Dendritic cell treated with granulocyte-macrophage colony-stimulating factor and Interleukin-4, amounts not matched to agents 40 ng/mL and 50 ng/mL, for 4 days (primary cell): ENCODE measurements at regions not wholly inside any gene's neighbourhood (a gene's known extent, or its start where the extent isn't known, plus 50 kb on each side); places are given as distances from the start of the nearest gene placed in this dataset.
"Not testable (repeated sequence)": the region's sequence is repeated elsewhere in the genome, so short reads cannot be mapped to it uniquely, and the experiment has no call there.

Source experiments
- H3K27ac Mint-ChIP-seq: one replicate; pipeline ENCODE4 v1.8.0; 2022; ENCODE audit warnings: mild to moderate bottlenecking, mixed read lengths
- H3K27me3 Mint-ChIP-seq: one replicate; pipeline ENCODE4 v1.8.0; 2022; ENCODE audit warnings: mild to moderate bottlenecking, mixed read lengths
- H3K36me3 Mint-ChIP-seq: one replicate; pipeline ENCODE4 v1.8.0; 2022; ENCODE audit warnings: low read depth, mixed read lengths
- H3K4me1 Mint-ChIP-seq: one replicate; pipeline ENCODE4 v1.8.0; 2022; ENCODE audit warnings: low read depth, mixed read lengths
- H3K4me3 Mint-ChIP-seq: one replicate; pipeline ENCODE4 v1.8.0; 2022; ENCODE audit warnings: mild to moderate bottlenecking, moderate library complexity, mixed read lengths
- H3K9me3 Mint-ChIP-seq: one replicate; pipeline ENCODE4 v1.8.0; 2022; ENCODE audit warnings: mixed read lengths
- intact Hi-C: fragments of 100-400 bp; cut with micrococcal nuclease; formaldehyde crosslinking; loops from one replicate; pipeline ENCODE4 v1.15.0; 2022

DNA sequence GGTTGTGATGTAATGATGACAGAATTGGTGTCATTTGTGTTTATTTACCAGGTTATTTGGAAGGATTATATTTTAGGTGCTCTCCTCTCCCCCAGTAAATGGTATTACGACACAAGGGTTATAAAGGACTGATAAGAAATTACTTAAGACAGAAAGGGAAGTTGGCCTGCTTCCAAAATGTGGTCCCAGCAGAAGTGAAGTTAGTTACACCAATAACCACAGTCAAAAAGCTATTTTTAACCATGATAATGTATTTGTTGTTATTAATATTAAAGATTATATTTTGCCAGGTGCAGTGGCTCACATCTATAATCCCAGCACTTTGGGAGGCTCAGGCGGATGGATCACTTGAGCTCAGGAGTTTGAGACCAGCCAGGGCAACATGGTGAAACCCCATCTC lies 92.5 kb downstream of the SYT15B start:
- H3K9me3 Mint-ChIP-seq, H3K4me3 Mint-ChIP-seq, intact Hi-C loops, H3K27ac Mint-ChIP-seq, H3K36me3 Mint-ChIP-seq, H3K4me1 Mint-ChIP-seq, H3K27me3 Mint-ChIP-seq: not testable (repeated sequence)

DNA sequence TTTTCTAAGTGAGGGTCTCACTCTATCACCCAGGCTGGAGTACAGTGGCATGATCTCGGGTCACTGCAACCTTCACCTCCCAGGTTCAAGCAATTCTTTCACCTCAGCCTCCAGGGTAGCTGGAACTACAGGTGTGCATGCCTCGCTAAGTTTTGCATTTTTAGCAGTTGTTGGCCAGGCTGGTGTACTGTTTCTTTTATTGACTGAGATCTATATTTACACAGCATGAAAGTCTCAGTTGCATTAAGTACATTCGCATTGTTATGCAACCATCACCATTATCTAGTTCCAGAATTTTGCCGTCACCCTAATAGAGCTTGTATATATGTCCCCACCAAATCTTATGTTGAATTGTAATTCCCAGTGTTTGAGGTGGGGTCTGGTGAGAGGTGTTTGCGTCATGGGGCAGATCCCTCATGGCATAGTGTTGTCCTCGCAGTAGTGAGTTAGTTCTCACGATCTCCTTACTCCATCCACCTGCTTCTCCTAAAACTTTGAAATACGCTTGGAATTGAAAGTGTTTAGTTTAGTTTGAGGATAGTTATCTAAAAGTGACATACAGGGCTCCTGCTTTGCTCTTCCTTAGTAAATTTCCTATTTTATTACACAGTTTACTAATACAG lies 101.3 kb downstream of the SYT15B start:
- H3K4me1 Mint-ChIP-seq, H3K9me3 Mint-ChIP-seq, H3K36me3 Mint-ChIP-seq, intact Hi-C loops, H3K4me3 Mint-ChIP-seq, H3K27ac Mint-ChIP-seq, H3K27me3 Mint-ChIP-seq: not testable (repeated sequence)

DNA sequence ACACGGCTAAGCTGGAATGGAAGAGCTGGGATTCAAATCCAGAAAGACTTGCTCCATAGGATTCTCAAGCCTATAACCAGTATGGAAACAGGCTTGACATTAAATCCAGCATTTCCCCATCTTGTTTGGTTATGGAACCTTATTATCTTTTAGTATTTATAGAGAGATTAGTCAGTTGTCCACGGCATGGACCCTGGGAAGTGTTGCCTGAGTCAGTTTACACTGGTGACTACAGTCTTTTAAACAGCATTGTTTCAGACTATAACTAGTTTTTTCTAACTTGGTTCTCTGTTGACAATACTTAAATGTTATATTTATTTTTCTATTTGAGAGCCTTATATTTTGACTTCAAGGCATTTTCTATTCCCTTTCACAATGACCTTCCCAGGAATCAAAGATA lies 106.7 kb downstream of the SYT15B start:
- H3K9me3 Mint-ChIP-seq, H3K27ac Mint-ChIP-seq, intact Hi-C loops, H3K4me1 Mint-ChIP-seq, H3K4me3 Mint-ChIP-seq, H3K36me3 Mint-ChIP-seq, H3K27me3 Mint-ChIP-seq: not testable (repeated sequence)

DNA sequence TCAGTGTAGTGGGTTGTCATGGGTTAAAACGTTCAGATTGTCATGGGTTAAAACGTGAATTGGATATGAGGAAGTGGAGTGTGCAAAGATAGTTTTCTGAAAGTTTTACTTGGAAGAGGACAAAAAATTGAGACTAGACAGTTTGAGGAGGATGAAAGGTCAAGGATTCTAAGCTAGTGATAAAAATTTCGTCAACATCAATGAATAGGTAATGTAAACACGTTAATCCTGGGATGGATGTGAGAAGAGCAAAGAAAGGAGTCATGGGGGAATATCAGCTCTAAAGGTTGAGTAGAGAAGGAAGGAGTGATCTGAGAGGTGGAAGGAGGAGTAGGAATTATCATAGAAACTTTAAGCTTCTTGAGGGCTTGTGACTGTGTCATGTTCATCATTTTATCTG lies 109.2 kb downstream of the SYT15B start:
- H3K9me3 Mint-ChIP-seq, H3K4me1 Mint-ChIP-seq, H3K27ac Mint-ChIP-seq, intact Hi-C loops, H3K4me3 Mint-ChIP-seq, H3K36me3 Mint-ChIP-seq, H3K27me3 Mint-ChIP-seq: not testable (repeated sequence)

DNA sequence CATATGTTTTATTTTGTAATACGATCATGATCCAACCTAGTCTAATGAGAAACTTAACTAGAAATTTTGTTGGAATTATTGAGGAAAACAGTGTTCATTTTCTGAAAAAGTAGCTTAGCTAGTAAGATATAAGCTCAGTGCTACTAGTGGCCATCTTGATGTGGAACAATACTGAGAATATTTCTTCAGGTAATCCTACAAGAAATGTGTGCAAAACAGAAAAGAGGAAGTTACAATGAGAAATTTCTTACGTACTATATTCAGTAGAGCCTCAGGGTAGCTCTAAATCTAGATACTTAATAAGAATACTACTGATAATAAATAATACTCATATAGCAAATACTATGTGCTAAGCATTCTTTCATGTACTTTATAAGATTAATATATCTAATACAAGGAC lies 114.8 kb downstream of the SYT15B start:
- H3K27ac Mint-ChIP-seq, intact Hi-C loops, H3K27me3 Mint-ChIP-seq, H3K4me3 Mint-ChIP-seq, H3K36me3 Mint-ChIP-seq, H3K4me1 Mint-ChIP-seq, H3K9me3 Mint-ChIP-seq: not testable (repeated sequence)

DNA sequence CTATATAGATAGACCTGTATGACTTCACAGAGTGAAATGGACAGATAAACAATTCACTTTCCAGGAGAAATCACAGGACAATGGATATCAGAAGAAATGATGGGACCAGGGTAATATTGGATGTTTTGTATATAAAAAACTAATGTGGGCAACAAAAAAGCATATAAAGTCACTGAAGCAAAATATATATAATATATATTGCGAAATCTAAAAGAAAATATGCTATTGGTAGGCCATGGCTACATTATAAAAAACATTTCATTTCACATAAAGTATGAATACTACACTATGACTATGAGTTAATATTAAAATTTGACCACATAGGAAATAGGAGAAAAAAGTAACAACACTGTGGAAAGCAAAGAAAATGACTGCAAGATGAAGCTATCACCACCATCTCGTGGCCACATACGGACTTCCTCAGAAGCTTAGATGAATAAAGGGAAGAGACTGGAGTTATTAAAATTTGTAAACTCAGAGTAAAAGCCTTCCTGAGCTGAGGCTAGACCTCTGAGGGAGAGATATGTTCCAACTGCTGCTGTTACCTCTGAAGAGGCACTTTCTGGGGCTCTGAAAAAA lies 115.8 kb downstream of the SYT15B start:
- H3K9me3 Mint-ChIP-seq, H3K27ac Mint-ChIP-seq, H3K27me3 Mint-ChIP-seq, H3K4me3 Mint-ChIP-seq, H3K4me1 Mint-ChIP-seq, H3K36me3 Mint-ChIP-seq, intact Hi-C loops: not testable (repeated sequence)

DNA sequence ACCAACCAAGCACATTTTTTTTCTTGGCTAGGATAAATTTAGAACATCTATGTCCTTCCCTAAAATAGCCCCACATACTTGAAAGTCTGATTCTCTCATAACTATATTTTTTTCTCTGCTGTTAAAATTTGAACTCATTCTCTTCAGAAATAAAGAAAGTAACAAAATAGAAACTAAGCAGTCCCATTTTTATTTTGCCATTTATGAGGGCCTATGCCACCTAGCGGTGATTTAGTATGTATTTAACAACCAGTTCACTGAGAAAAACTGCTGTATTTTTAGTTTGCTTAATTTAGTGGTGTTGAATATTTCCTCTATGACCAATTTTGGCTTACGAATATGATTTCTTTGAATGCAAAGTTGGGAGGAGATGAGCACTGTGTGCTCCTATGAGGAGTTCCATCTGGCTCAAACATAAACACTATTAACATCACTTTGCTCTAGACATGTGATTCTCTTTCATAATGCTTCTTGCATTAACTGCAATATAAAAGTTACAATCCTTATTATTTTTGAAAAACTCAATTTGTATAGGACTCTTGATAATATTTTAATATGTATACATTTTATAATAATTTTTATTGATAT lies 116.6 kb downstream of the SYT15B start:
- H3K27me3 Mint-ChIP-seq, H3K36me3 Mint-ChIP-seq, intact Hi-C loops: not testable (repeated sequence)

DNA sequence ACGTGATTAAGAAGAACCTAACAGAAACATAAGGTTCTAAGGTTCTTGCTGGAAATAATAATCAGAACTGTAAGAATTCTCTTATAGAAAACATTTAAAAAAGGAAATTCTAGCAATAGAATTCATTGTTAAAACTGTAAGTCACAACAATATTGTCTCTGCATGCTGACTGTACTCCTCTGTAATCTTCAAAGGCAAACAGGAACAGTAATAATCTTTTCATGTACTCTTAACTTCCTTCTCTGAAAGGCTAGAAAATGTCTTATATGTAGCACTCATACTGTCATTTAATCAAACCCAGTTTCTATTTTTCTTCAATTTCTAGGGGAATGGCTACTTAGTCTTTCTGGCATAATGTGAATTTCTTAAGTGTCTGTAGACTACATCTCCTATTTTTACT lies 103.5 kb upstream of the AGAP9 start:
- H3K9me3 Mint-ChIP-seq, H3K27me3 Mint-ChIP-seq, H3K36me3 Mint-ChIP-seq, H3K4me1 Mint-ChIP-seq, intact Hi-C loops, H3K4me3 Mint-ChIP-seq, H3K27ac Mint-ChIP-seq: not testable (repeated sequence)

More for the DNA sequence above, 116.6 kb downstream of the SYT15B start:
- H3K4me1 Mint-ChIP-seq, H3K4me3 Mint-ChIP-seq, H3K9me3 Mint-ChIP-seq, H3K27ac Mint-ChIP-seq: not testable (repeated sequence)

DNA sequence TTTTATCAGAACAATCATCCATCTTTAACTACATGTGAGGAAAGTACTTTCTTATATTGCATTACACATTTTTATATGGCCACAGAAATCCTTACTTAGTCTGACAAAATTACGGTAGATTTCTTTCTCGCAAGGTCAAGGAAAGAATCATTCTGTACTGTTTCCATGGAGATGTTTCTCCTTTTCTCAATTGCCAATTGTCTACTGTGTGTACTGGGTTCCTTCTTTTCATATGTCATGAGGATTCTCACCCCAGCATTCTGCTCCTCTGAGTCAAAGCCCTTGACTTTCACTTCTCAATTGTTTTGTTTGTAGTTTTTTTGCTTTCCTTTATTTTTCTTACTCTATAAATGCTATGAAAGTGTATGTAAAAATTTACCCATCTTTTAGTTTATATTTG lies 99.3 kb upstream of the AGAP9 start:
- H3K4me1 Mint-ChIP-seq, H3K27ac Mint-ChIP-seq, H3K36me3 Mint-ChIP-seq, H3K9me3 Mint-ChIP-seq, H3K4me3 Mint-ChIP-seq, H3K27me3 Mint-ChIP-seq, intact Hi-C loops: not testable (repeated sequence)

DNA sequence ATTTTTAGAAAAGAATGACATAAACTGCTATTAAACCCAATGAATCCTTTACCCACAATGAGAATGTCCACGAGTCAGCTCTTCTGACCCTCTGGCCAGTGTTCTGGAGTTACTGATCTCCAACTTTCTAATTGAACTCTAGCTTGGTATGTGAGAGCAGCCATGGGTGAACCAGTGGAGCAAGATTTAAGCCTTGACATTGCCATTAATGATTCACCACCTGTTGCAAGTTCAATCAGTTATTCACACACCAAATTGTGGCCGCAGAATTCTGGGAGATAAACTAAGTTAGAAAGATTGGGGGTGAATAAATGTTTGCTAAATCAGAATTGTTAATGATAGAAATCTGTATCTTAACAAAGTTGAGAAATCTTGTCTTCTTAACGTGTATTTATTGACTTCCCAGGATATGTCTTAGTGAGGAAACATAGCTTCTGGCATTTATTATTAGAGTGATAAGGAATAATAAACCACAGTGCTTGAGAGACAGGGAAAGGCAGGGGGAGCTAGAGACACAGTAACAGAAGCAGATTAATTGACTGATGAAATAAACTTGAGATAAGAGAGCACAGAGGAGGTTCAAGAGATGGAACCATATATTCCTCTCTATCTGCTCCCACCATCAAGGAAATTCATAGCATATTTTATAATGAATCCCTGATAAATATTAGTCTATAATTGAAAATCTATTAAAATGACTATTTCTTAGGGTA lies 96.0 kb upstream of the AGAP9 start:
- H3K9me3 Mint-ChIP-seq, H3K36me3 Mint-ChIP-seq, H3K4me1 Mint-ChIP-seq, intact Hi-C loops, H3K27ac Mint-ChIP-seq, H3K27me3 Mint-ChIP-seq, H3K4me3 Mint-ChIP-seq: not testable (repeated sequence)

DNA sequence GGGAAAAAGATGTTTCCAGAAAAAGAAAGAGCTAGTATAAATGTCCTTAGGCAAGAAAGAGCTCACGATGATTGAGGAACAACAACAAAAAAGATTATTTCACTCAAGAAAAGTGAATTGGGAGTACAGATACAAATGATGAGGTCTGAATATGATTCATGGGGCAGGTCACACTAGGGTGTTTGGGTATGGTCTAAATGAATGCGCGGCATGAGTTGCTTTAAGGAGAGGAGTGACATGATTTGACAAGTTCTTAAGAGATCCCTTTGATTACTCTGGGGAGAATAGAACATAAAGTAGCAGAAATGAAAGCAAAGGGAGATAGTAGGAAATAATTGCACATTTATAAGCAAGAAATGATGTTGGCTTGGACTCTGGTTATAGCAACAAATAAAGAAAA lies 85.9 kb upstream of the AGAP9 start:
- H3K27ac Mint-ChIP-seq, H3K27me3 Mint-ChIP-seq, H3K9me3 Mint-ChIP-seq, intact Hi-C loops, H3K4me3 Mint-ChIP-seq, H3K36me3 Mint-ChIP-seq, H3K4me1 Mint-ChIP-seq: not testable (repeated sequence)

DNA sequence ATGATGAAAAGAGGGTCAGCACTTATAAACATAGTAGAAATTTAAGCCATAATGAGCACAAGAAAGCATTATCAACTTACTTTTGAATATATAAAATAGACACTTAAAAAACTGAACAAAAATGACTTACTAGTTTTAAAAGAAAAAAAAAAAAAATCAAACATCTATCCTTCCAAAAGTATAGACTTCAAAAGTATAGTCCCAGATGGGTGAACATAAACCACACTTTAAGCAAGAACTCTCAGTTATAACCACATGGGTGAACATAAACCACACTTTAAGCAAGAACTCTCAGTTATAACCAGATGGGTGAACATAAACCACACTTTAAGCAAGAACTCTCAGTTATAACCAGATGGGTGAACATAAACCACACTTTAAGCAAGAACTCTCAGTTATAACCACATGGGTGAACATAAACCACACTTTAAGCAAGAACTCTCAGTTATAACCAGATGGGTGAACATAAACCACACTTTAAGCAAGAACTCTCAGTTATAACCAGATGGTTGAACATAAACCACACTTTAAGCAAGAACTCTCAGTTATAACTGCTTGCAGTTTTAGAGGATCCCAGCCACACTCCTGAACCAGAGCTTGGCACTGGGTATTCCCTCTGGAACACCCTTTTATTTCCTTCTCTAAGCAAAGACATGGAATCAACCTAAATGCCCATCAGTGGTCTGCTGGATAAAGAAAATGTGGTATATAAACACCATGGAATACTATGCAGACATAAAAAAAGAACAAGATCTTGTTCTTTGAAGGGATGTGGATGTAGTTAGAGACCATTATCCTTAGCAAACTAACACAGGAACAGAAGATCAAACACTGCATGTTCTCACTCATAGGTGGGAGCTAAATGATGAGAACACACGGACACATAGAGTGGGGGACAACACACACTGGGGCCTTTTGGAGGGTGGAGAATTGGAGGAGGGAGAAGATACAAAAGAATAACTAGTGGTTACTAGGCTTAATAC lies 82.6 kb upstream of the AGAP9 start:
- H3K9me3 Mint-ChIP-seq, H3K36me3 Mint-ChIP-seq, H3K4me1 Mint-ChIP-seq, intact Hi-C loops, H3K27me3 Mint-ChIP-seq, H3K27ac Mint-ChIP-seq, H3K4me3 Mint-ChIP-seq: not testable (repeated sequence)

DNA sequence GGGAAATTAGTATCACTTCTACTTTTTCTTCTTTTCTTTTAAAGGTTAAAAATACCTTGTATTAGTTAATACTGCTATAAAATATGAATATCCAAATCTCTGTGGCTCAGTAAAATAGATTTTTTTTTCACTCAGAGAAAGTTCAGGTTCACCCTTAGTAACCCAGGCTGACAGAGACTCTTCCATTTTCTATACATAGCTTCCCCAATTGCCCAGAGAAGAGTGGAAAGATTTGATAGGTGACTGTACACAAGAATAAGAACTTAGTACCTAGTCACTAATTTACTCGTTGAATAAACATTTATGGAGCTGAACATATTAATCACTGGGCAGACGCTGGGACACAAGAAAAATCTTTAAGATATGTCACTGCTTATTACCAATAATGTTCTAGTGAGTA lies 77.2 kb upstream of the AGAP9 start:
- H3K27ac Mint-ChIP-seq, intact Hi-C loops, H3K4me1 Mint-ChIP-seq, H3K27me3 Mint-ChIP-seq, H3K36me3 Mint-ChIP-seq, H3K4me3 Mint-ChIP-seq, H3K9me3 Mint-ChIP-seq: not testable (repeated sequence)

DNA sequence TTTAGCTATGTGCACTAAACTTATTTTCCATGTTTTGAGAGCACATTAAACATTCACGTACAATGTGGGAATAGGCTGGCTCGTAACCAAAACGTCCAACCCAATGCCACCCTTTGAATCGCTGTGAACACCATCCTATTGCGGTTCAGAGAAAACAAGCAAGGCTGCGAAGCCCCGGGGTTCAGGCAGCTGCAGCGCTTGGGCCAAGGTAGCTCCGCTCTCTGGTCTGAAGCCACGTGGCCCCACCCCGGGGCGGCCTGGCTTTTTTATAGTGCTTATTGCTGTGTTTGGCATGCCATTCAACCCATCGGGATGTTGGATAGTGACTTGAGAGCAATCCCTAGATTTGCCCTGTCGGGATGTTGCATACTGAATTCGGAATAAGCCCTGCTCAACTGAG lies 76.7 kb upstream of the AGAP9 start:
- H3K36me3 Mint-ChIP-seq, H3K27me3 Mint-ChIP-seq, H3K4me3 Mint-ChIP-seq, H3K9me3 Mint-ChIP-seq, H3K27ac Mint-ChIP-seq, H3K4me1 Mint-ChIP-seq, intact Hi-C loops: not testable (repeated sequence)
